ENCODE measurements at regions not wholly inside any gene's neighbourhood (a gene's known extent, or its start where the extent isn't known, plus 50 kb on each side); places are given as distances from the start of the nearest gene placed in this dataset.

DNA sequence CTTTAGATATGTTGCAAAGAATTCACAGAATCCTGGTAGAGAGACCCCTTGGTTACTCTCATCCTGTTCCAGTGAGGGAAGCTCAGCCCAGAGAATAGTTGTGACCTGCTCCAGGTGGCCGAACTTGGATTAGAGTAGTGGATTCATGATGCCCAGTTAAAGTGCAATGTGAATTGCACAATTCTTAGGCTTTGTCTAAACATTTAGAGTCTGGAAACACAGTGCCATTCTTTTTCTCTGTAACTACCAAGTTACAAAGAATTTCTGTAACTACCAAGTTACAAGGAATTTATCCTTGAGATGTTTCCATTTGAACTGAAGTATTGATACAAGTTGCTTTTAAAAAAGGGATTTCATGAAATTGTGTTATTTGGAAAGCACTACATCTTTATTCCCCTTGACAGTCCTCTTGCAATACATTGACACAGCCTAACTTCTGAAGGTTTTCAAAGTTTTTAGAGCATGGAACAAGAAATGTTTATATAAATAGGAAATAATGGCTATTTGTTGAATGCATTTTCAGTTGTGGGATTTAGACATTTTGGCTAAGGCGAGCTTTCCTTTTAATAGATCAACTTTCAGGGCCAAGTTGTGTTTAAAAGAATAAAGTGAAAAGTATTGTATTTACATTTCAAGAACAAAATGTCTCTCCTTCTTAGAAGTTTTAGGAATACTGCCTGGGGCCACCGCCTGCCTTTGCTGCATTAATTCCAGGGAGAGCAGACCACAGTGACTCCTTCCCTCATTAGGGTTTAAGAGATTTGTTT is 315.0 kb downstream of the LPIN1 start:
- DNase-seq (ENCODE audit: low read depth): peak; percentile 64
- no peaks in the 10 kb centered on the region for H3K4me1 ChIP-seq (ENCODE audit: control insufficient read depth, insufficient read depth, low read length)
- H3K36me3 ChIP-seq (ENCODE audit: control insufficient read depth, insufficient read depth, low read length, severe bottlenecking): no peaks in the 10 kb centered on the region

DNA sequence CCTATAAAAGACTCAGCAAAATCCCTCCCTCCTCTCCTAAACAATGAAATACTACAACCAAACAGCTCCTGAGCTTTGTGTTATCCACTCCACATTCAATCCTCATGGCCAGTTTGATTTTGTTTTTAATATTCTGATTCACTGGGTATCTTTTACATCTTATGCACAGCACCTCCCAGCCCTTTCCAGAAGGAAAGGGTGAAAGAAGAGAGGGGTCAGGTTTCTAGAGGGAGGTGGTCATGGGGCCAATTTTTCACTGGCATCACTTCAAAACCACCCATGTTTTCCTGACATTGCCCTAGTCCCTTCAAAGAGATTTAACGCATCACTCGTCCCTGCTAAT is 315.6 kb downstream of the LPIN1 start:
- Histone ChIP-seq H3K9me3 (ENCODE audit: control insufficient read depth, low read length) (peaks cover 6% of the 10 kb centered on the region), H3K4me1 (ENCODE audit: control insufficient read depth, insufficient read depth, low read length) (no peaks in the 10 kb centered on the region), H3K9ac (ENCODE audit: low read length) (no peak overlapping the region), H3K27me3 (replicated peaks; ENCODE audit: control insufficient read depth, insufficient read depth, low read length) (peaks cover 4% of the 10 kb centered on the region), H3K4me3 (ENCODE audit: low read length) (no peak overlapping the region), H3K36me3 (ENCODE audit: control insufficient read depth, insufficient read depth, low read length, severe bottlenecking) (no peaks in the 10 kb centered on the region)
- no peak for DNase-seq (ENCODE audit: low read depth)

More for the DNA sequence above, 315.0 kb downstream of the LPIN1 start:
- Histone ChIP-seq H3K9me3 (ENCODE audit: control insufficient read depth, low read length) (peaks cover 6% of the 10 kb centered on the region), H3K9ac (ENCODE audit: low read length) (no peak overlapping the region), H3K27me3 (replicated peaks; ENCODE audit: control insufficient read depth, insufficient read depth, low read length) (peaks cover 8% of the 10 kb centered on the region), H3K4me3 (ENCODE audit: low read length) (no peak overlapping the region)

DNA sequence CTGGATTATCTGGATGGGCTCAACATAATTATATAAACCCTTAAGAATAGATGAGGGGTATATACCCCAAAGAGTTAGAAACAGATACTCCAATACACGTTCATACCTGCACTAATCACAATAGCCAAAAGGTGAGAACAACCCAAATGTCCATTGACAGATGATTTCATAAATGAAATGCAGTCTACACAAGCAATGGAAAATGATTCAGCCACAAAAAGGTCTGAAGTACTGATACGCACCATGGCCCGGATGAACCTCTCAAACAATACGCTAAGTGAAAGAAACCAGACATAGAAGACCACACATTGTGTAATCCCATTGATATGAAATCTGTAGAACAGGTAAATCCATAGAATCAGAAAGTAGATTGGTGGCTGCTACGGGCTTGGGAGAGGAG is 316.8 kb downstream of the LPIN1 start:
- Histone ChIP-seq H3K9ac (ENCODE audit: low read length) (no peak overlapping the region), H3K9me3 (ENCODE audit: control insufficient read depth, low read length) (peaks cover 6% of the 10 kb centered on the region), H3K4me3 (ENCODE audit: low read length) (no peak overlapping the region), H3K27me3 (replicated peaks; ENCODE audit: control insufficient read depth, insufficient read depth, low read length) (no peaks in the 10 kb centered on the region), H3K4me1 (ENCODE audit: control insufficient read depth, insufficient read depth, low read length) (no peaks in the 10 kb centered on the region), H3K36me3 (ENCODE audit: control insufficient read depth, insufficient read depth, low read length, severe bottlenecking) (no peaks in the 10 kb centered on the region)
- DNase-seq (ENCODE audit: low read depth): no peak

DNA sequence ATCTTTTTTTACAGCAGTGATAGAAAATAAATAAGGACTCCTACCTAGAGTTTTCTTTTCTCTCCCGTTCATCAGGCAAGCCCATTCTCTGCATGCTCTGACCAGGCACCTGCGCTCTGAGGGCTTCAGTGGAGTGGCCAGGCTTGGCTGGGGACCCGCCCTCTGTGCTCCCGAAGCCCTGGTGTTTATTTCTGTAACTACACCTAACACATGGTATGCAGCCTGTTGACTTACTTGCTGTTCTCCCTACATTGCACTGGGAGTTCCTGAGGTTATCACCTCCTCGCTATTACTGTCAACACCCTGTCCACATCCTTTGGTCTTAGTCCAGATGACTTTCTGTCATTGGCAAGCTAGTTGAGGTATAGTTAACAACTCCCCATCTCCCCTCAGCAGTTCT is 317.7 kb downstream of the LPIN1 start:
- H3K9ac ChIP-seq (ENCODE audit: low read length): no peak overlapping the region
- peaks cover 6% of the 10 kb centered on the region for H3K9me3 ChIP-seq (ENCODE audit: control insufficient read depth, low read length)
- H3K4me3 ChIP-seq (ENCODE audit: low read length): no peak overlapping the region
- no peaks in the 10 kb centered on the region for H3K4me1 ChIP-seq (ENCODE audit: control insufficient read depth, insufficient read depth, low read length)
- no peak for DNase-seq (ENCODE audit: low read depth)
- H3K27me3 ChIP-seq (replicated peaks; ENCODE audit: control insufficient read depth, insufficient read depth, low read length): no peaks in the 10 kb centered on the region
- H3K36me3 ChIP-seq (ENCODE audit: control insufficient read depth, insufficient read depth, low read length, severe bottlenecking): no peaks in the 10 kb centered on the region

DNA sequence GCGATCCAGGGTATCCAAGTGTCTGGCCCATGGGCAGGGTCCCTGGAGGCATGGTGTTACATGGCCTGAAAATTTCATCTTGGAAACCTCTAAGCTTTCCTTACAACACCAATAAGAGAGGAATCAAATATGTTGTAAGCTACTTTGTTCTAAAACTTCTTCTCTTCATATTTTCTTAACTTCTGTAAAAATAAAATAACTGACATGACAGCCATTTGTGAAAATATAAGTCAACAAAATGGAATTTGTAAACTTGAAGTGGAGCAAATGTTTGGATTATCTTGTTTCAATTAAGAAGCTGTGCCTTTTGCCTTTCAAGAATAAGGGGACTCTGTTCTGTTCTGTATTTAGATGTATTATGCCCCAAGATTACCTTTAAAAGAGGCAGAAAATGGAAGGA is 319.7 kb downstream of the LPIN1 start:
- peak; percentile 51 for DNase-seq (ENCODE audit: low read depth)
- Histone ChIP-seq H3K9ac (ENCODE audit: low read length) (no peak overlapping the region), H3K9me3 (ENCODE audit: control insufficient read depth, low read length) (peaks cover 6% of the 10 kb centered on the region), H3K36me3 (ENCODE audit: control insufficient read depth, insufficient read depth, low read length, severe bottlenecking) (no peaks in the 10 kb centered on the region), H3K4me1 (ENCODE audit: control insufficient read depth, insufficient read depth, low read length) (no peaks in the 10 kb centered on the region), H3K27me3 (replicated peaks; ENCODE audit: control insufficient read depth, insufficient read depth, low read length) (no peaks in the 10 kb centered on the region), H3K4me3 (ENCODE audit: low read length) (no peak overlapping the region)

DNA sequence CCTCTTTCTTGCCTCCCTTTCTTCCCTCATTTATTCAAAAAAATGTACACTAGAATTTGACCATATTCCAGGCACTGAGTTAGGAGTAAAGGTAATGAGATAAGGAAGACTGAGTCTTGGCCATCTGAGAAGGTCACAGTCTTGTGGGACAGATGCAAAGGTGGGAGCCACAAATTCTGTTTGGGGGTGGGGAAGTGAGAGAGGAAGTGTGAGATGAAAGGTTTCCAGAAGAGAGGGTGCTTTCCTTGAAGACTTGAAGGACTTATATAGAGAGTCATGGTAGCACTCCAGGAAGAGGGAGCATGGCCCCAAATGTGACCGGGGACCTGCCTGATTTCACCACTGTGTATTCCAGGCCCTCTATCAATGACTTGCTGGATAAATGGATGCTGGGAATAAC is 320.6 kb downstream of the LPIN1 start:
- DNase-seq (ENCODE audit: low read depth): no peak
- Histone ChIP-seq H3K4me1 (ENCODE audit: control insufficient read depth, insufficient read depth, low read length) (no peaks in the 10 kb centered on the region), H3K36me3 (ENCODE audit: control insufficient read depth, insufficient read depth, low read length, severe bottlenecking) (no peaks in the 10 kb centered on the region), H3K4me3 (ENCODE audit: low read length) (no peak overlapping the region), H3K9me3 (ENCODE audit: control insufficient read depth, low read length) (peaks cover 6% of the 10 kb centered on the region), H3K9ac (ENCODE audit: low read length) (no peak overlapping the region), H3K27me3 (replicated peaks; ENCODE audit: control insufficient read depth, insufficient read depth, low read length) (no peaks in the 10 kb centered on the region)

DNA sequence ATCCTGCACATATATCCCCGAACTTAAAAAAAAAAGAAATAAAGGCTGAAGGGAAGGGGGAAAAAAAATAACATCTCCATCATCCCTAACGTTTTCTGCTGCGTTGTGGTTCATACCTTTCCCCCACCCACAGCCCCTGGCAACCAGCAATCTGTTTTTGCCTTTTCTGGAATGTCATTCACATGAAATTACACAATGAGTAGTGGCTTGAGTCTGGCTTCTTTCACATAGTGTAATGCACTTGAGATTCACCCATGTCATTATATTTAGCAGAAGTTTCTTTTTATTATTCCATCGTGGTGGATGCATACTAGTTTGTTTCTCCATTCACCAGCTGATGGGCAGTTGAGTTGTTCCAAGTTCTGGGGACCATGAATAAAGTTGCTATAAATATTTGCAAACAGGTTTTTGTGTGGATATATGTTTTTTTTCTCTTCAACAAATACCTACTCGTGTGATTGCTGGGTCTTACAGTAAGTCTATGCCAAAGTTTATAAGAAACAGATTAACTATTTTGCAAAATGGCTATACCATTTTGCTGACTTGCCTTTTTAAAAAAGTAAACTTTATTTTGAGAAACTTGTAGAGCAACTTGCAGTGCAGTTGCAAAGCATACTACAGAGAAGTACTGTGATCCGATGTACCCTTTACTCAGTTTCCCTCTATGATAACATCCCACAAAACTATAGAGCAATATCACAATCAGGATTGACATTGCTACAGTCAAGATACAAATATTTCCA is 322.5 kb downstream of the LPIN1 start:
- peak; percentile 54 for DNase-seq (ENCODE audit: low read depth)
- H3K9ac ChIP-seq (ENCODE audit: low read length): no peak overlapping the region

DNA sequence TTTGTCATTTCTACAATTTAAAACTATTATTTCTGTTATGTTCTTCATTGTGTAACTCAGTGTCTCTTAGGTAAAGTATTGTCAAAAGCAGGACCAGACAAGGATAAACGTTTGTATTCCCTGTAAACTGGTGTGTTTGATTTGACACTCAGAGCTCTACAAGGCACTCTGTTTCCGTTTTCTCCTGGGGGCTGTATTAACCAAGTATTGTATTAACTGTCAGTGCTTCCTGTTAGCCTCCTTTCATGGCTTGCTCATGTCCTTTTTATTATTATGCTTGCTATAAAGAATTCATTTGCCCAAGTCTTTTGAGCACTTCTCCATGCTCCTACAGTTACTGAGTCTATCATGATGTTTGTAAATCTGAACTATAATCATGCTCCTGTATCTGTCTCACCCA is 323.7 kb downstream of the LPIN1 start:
- Histone ChIP-seq H3K9me3 (ENCODE audit: control insufficient read depth, low read length) (no peaks in the 10 kb centered on the region), H3K4me3 (ENCODE audit: low read length) (no peak overlapping the region), H3K27me3 (replicated peaks; ENCODE audit: control insufficient read depth, insufficient read depth, low read length) (no peaks in the 10 kb centered on the region), H3K9ac (ENCODE audit: low read length) (no peak overlapping the region), H3K4me1 (ENCODE audit: control insufficient read depth, insufficient read depth, low read length) (no peaks in the 10 kb centered on the region), H3K36me3 (ENCODE audit: control insufficient read depth, insufficient read depth, low read length, severe bottlenecking) (no peaks in the 10 kb centered on the region)
- no peak for DNase-seq (ENCODE audit: low read depth)

More for the DNA sequence above, 322.5 kb downstream of the LPIN1 start:
- Histone ChIP-seq H3K36me3 (ENCODE audit: control insufficient read depth, insufficient read depth, low read length, severe bottlenecking) (no peaks in the 10 kb centered on the region), H3K4me3 (ENCODE audit: low read length) (no peak overlapping the region), H3K9me3 (ENCODE audit: control insufficient read depth, low read length) (peaks cover 5% of the 10 kb centered on the region), H3K27me3 (replicated peaks; ENCODE audit: control insufficient read depth, insufficient read depth, low read length) (no peaks in the 10 kb centered on the region), H3K4me1 (ENCODE audit: control insufficient read depth, insufficient read depth, low read length) (no peaks in the 10 kb centered on the region)

DNA sequence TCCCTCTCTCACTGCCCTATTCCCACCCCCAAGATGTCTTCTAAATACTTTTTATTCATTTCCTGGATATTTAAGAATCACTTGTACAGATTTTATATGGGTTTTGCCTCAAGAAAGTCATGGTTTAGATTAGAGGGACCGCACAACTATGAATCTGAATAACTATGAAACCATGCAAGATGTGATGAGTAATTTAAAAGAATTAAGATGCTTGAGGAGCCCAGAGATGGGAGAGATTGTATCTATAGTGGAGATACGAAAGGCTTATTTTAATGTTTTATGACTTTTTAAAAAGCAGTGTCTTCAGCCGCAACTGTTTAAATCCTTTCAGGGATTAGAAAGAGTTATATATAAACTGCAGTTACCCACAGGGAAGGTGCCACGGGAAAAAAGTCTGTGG is 324.1 kb downstream of the LPIN1 start:
- peak; percentile 66 for DNase-seq (ENCODE audit: low read depth)
- no peaks in the 10 kb centered on the region for H3K9me3 ChIP-seq (ENCODE audit: control insufficient read depth, low read length)
- no peaks in the 10 kb centered on the region for H3K36me3 ChIP-seq (ENCODE audit: control insufficient read depth, insufficient read depth, low read length, severe bottlenecking)
- no peaks in the 10 kb centered on the region for H3K4me1 ChIP-seq (ENCODE audit: control insufficient read depth, insufficient read depth, low read length)
- H3K9ac ChIP-seq (ENCODE audit: low read length): no peak overlapping the region
- H3K27me3 ChIP-seq (replicated peaks; ENCODE audit: control insufficient read depth, insufficient read depth, low read length): no peaks in the 10 kb centered on the region
- no peak overlapping the region for H3K4me3 ChIP-seq (ENCODE audit: low read length)

DNA sequence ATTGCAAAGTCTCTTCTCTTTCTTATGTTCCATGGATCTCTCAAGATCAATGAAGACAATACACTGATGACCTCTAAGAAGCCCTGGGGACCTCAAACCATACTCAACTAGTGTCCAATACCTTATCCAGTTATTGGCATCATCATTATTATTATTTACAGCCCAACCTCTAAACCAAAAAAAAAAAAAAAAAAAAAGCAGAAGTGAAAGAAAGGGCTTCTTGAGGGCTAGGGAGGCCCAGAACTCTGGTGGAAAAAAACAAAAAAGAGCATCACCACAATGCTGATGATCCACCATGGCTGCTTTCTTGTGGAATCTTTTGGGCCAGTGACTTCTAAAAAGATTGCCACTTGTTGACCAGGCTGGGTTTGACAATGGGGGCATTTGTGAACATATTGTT is 324.9 kb downstream of the LPIN1 start:
- no peak for DNase-seq (ENCODE audit: low read depth)

DNA sequence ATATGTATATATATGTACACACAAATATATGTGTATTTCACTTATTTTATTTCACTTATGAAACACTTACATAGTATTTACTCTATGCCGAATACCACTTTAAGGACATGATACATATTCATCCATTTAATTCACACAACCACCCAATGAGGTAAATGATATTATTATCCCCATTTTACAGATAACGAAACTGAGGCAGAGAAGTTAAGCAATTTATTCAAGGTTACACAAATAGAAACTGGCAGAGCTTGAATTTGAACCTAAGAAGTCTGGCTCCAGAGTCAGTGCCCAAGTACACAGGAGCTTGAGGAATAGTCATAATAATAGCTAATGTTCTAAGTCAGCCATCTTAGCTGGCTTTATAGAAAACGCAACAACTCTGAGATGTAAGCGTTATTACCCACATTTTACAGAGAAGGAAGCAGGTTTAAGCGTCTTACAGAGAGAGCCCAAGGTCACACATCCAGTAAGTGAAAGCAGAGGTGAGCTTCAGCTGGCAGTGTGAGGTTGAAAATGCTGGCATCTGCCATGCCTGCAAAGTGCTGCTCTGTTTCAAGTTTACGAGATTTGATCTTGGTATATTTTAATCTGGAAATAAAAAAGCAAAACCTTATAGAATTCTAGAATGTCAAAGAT is 326.9 kb downstream of the LPIN1 start:
- Histone ChIP-seq H3K36me3 (ENCODE audit: control insufficient read depth, insufficient read depth, low read length, severe bottlenecking) (no peaks in the 10 kb centered on the region), H3K27me3 (replicated peaks; ENCODE audit: control insufficient read depth, insufficient read depth, low read length) (no peaks in the 10 kb centered on the region), H3K4me1 (ENCODE audit: control insufficient read depth, insufficient read depth, low read length) (no peaks in the 10 kb centered on the region), H3K9ac (ENCODE audit: low read length) (no peak overlapping the region), H3K9me3 (ENCODE audit: control insufficient read depth, low read length) (no peaks in the 10 kb centered on the region), H3K4me3 (ENCODE audit: low read length) (no peak overlapping the region)
- DNase-seq (ENCODE audit: low read depth): no peak

More for the DNA sequence above, 324.9 kb downstream of the LPIN1 start:
- Histone ChIP-seq H3K9ac (ENCODE audit: low read length) (no peak overlapping the region), H3K36me3 (ENCODE audit: control insufficient read depth, insufficient read depth, low read length, severe bottlenecking) (no peaks in the 10 kb centered on the region), H3K27me3 (replicated peaks; ENCODE audit: control insufficient read depth, insufficient read depth, low read length) (no peaks in the 10 kb centered on the region), H3K9me3 (ENCODE audit: control insufficient read depth, low read length) (no peaks in the 10 kb centered on the region), H3K4me3 (ENCODE audit: low read length) (no peak overlapping the region), H3K4me1 (ENCODE audit: control insufficient read depth, insufficient read depth, low read length) (no peaks in the 10 kb centered on the region)

Measured in adipocyte (in vitro differentiated cells).